G401 (cell line): ENCODE measurements at regions not wholly inside any gene's neighbourhood (a gene's known extent, or its start where the extent isn't known, plus 50 kb on each side); places are given as distances from the start of the nearest gene placed in this dataset.
"Not testable (repeated sequence)": the region's sequence is repeated elsewhere in the genome, so short reads cannot be mapped to it uniquely, and the experiment has no call there.

ENCODE experiments used
- DNase-seq: peaks from one replicate; pipeline ENCODE4 v3.0.0-alpha.2; 2015; ENCODE audit warnings: low spot score
- in situ Hi-C: cut with HindIII; loops from 2 replicates; pipeline ENCODE4 v1.10.0; 2016; ENCODE audit warnings: low sequenced_read_pairs, mixed read lengths

- in situ Hi-C loops: no loop called here
- peak; percentile 32 for DNase-seq
Observed at GRCh38 chr12:19915392-19916195, 452.7 kb upstream of the PDE3A start.

GRCh38 chr12:19916196-19916753 lies 452.1 kb upstream of the PDE3A start:
- in situ Hi-C loops: no loop called here
- DNase-seq: no peak

GRCh38 chr12:19916974-19917373 lies 451.4 kb upstream of the PDE3A start:
- in situ Hi-C loops: no loop called here

GRCh38 chr12:19921716-19922115 lies 446.6 kb upstream of the PDE3A start:
- in situ Hi-C loops, DNase-seq: not testable (repeated sequence)

More at GRCh38 chr12:19916974-19917373, 451.4 kb upstream of the PDE3A start:
- DNase-seq: no peak

GRCh38 chr12:19922717-19923116 lies 445.6 kb upstream of the PDE3A start:
- in situ Hi-C loops: no loop called here
- DNase-seq: no peak

GRCh38 chr12:19924360-19924759 lies 444.0 kb upstream of the PDE3A start:
- no peak for DNase-seq
- in situ Hi-C loops: no loop called here

- in situ Hi-C loops: no loop called here
- no peak for DNase-seq
Observed at GRCh38 chr12:19925841-19926240, 442.5 kb upstream of the PDE3A start.

- in situ Hi-C loops: no loop called here
Observed at GRCh38 chr12:19926266-19926665, 442.1 kb upstream of the PDE3A start.

GRCh38 chr12:19927661-19928060 lies 440.7 kb upstream of the PDE3A start:
- in situ Hi-C loops: no loop called here

More at GRCh38 chr12:19926266-19926665, 442.1 kb upstream of the PDE3A start:
- no peak for DNase-seq

GRCh38 chr12:19932413-19932812 lies 435.9 kb upstream of the PDE3A start:
- in situ Hi-C loops: no loop called here
- no peak for DNase-seq

More at GRCh38 chr12:19927661-19928060, 440.7 kb upstream of the PDE3A start:
- DNase-seq: no peak

- in situ Hi-C loops: no loop called here
- DNase-seq: no peak
Observed at GRCh38 chr12:19933924-19934323, 434.4 kb upstream of the PDE3A start.

- in situ Hi-C loops: no loop called here
- no peak for DNase-seq
Observed at GRCh38 chr12:19937161-19937560, 431.2 kb upstream of the PDE3A start.

GRCh38 chr12:19938031-19938430 lies 430.3 kb upstream of the PDE3A start:
- in situ Hi-C loops: no loop called here
- no peak for DNase-seq

- no peak for DNase-seq
- in situ Hi-C loops: no loop called here
Observed at GRCh38 chr12:19938491-19938890, 429.8 kb upstream of the PDE3A start.

- in situ Hi-C loops: no loop called here
- DNase-seq: no peak
Observed at GRCh38 chr12:19940267-19940666, 428.1 kb upstream of the PDE3A start.

- DNase-seq: no peak
- in situ Hi-C loops: no loop called here
Observed at GRCh38 chr12:19941096-19941495, 427.2 kb upstream of the PDE3A start.

- in situ Hi-C loops: no loop called here
- DNase-seq: no peak
Observed at GRCh38 chr12:19945559-19946435, 422.5 kb upstream of the PDE3A start.

GRCh38 chr12:19946550-19946949 lies 421.8 kb upstream of the PDE3A start:
- in situ Hi-C loops: no loop called here
- DNase-seq: no peak

- in situ Hi-C loops: no loop called here
- DNase-seq: no peak
Observed at GRCh38 chr12:19947344-19947743, 421.0 kb upstream of the PDE3A start.

- in situ Hi-C loops: no loop called here
- no peak for DNase-seq
Observed at GRCh38 chr12:19951664-19952063, 416.7 kb upstream of the PDE3A start.
